Prostate gland (tissue), 2 donors: ENCODE measurements at regions not wholly inside any gene's neighbourhood (a gene's known extent, or its start where the extent isn't known, plus 50 kb on each side); places are given as distances from the start of the nearest gene placed in this dataset.

Experiments
- DNase-seq: peaks from one replicate; pipeline ENCODE4 v3.0.0-alpha.2; 2019; ENCODE audit warnings: low spot score
- H3K27ac ChIP-seq, 2 donors: fragments of 200-600 bp; sonication (generic); 2 replicates each; pipeline ENCODE4 v1.5.1; 2017 to 2019
- H3K27me3 ChIP-seq: fragments of 200-600 bp; sonication (generic); replicated peaks from 2 replicates; pipeline ENCODE4 v1.5.1; 2019; ENCODE audit not compliant: insufficient read depth
- H3K36me3 ChIP-seq, 2 donors: fragments of 200-600 bp; sonication (generic); 1 replicate in 1 of 2; 2 replicates in 1 of 2; pipeline versions ENCODE4 v1.5.1 to v1.8.1; 2017 to 2019
- H3K4me1 ChIP-seq: fragments of 200-600 bp; sonication (generic); replicated peaks from 2 replicates; pipeline ENCODE4 v1.5.1; 2019
- H3K4me3 ChIP-seq, 2 donors: fragments of 200-600 bp; sonication (generic); 2 replicates each; pipeline ENCODE4 v1.5.1; 2017 to 2019
- H3K9me3 ChIP-seq: fragments of 200-600 bp; sonication (generic); 2 replicates; pipeline ENCODE4 v1.5.1; 2017
- CTCF ChIP-seq, 4 experiments: fragments of 200-600 bp in 2 of 4; fragments of 450-650 bp in 2 of 4; sonication (generic) in 2 of 4; IDR thresholded peaks; 1 replicate in 3 of 4; 2 replicates in 1 of 4; pipeline ENCODE4 v1.5.1; 2016 to 2019; ENCODE audit warnings: antibody characterized with exemption in 4 of 4, mild to moderate bottlenecking in 2 of 4, moderate library complexity in 2 of 4
- POLR2A ChIP-seq: fragments of 450-650 bp; IDR thresholded peaks from one replicate; pipeline ENCODE4 v1.6.1; 2016; ENCODE audit warnings: antibody characterized with exemption, mild to moderate bottlenecking
- POLR2AphosphoS5 ChIP-seq: sonication (generic); formaldehyde crosslinking; IDR thresholded peaks from one replicate; pipeline ENCODE4 v1.6.1; 2017; ENCODE audit warnings: antibody characterized with exemption
- WGBS: methylation state at CpG from one replicate; pipeline ENCODE4 v1.1.5; 2018; 5-methylcytosine and 5-hydroxymethylcytosine counted together
- intact Hi-C: fragments of 100-400 bp; cut with DNase I; formaldehyde crosslinking; loops from one replicate; pipeline ENCODE4 v1.14.2; 2022

DNA sequence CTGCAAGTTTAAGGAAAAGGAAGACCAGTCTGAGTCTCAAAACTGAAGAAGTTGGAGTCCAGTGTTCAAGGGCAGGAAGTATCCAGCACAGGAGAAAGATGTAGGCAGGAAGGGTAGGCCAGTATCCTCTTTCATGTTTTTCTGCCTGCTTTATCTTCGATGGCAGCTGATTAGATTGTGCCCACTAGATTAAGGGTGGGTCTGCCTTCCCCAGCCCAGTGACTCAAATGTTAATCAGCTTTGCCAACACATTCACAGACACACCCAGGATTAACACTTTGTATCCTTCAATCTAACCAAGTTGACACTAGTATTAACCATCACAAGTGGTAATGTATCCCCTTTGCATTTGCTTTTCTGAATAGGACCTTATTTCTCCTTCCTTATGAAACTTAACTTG lies 535.9 kb upstream of the FTMT start:
- H3K27me3 ChIP-seq: no peaks in the 10 kb centered on the region
- WGBS: 76% methylated on average over 1 of the region's 1 CpG
- no peaks in the 10 kb centered on the region for H3K9me3 ChIP-seq
- H3K36me3 ChIP-seq: no peaks in the 10 kb centered on the region
- intact Hi-C loops: no loop called here
- DNase-seq: no peak
- TF ChIP-seq CTCF (IDR thresholded peaks at IDR 0.05) (no peak), POLR2AphosphoS5 (no peak), POLR2A (no peak)
- H3K4me1 ChIP-seq: no peaks in the 10 kb centered on the region
- H3K4me3 ChIP-seq: no peak overlapping the region
- no peak overlapping the region for H3K27ac ChIP-seq

GRCh38 chr5:121319292-121319691 lies 532.4 kb upstream of the FTMT start:
- Histone ChIP-seq H3K36me3 (no peaks in the 10 kb centered on the region), H3K27me3 (no peaks in the 10 kb centered on the region), H3K27ac (no peak overlapping the region), H3K4me1 (no peaks in the 10 kb centered on the region), H3K9me3 (no peaks in the 10 kb centered on the region), H3K4me3 (no peak overlapping the region)
- DNase-seq: no peak
- TF ChIP-seq POLR2A (no peak), CTCF (IDR thresholded peaks at IDR 0.05) (no peak), POLR2AphosphoS5 (no peak)
- intact Hi-C loops: no loop called here
- 100% methylated on average over 1 of the region's 1 CpG for WGBS

- Histone ChIP-seq H3K36me3 (no peaks in the 10 kb centered on the region), H3K4me3 (no peak overlapping the region), H3K4me1 (no peaks in the 10 kb centered on the region), H3K9me3 (no peaks in the 10 kb centered on the region), H3K27ac (no peak overlapping the region), H3K27me3 (no peaks in the 10 kb centered on the region)
- intact Hi-C loops: no loop called here
- TF ChIP-seq POLR2A (no peak), CTCF (IDR thresholded peaks at IDR 0.05) (no peak), POLR2AphosphoS5 (no peak)
- no peak for DNase-seq
Observed at GRCh38 chr5:121325930-121326329, 525.8 kb upstream of the FTMT start.

DNA sequence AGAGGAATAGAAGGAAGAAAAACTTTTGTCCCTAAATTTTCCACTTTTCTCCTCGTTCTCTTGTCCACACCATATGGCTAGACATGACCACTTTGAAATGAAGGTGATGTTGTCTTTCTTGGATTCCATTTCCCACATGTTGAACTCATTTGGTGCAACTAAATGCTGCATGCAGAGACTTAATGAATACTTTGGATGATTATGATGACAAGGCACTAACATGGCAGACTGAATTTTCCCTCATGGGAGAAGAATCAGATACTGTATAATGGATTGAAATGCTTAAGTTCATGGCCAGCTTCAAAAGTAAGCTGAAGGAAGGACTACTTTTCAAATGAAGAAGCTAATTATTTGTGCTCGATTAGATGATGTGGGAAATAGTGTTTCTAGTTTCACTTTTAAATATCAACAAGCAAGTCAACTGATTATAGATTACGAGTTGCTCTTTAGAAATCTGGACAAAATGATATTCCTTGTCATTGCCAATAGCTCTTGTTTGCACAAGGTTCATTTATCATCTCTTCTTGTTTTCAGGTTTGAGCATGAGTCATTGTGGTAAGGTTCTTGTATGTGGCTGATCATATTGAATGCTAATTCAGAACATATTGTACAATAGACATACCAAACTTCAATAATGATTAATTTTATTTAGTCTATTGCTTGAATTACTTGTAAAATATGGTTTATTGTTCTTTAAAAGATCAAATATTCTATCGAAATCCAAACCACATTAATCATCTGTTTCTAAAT lies 501.3 kb upstream of the FTMT start:
- Histone ChIP-seq H3K27me3 (no peaks in the 10 kb centered on the region), H3K27ac (no peak overlapping the region), H3K9me3 (no peaks in the 10 kb centered on the region), H3K4me3 (no peak overlapping the region), H3K36me3 (no peaks in the 10 kb centered on the region), H3K4me1 (no peaks in the 10 kb centered on the region)
- WGBS: 38% methylated on average over 4 of the region's 4 CpGs
- TF ChIP-seq POLR2A: no peak
- TF ChIP-seq CTCF (IDR thresholded peaks at IDR 0.05): no peak
- no peak for TF ChIP-seq POLR2AphosphoS5
- intact Hi-C loops: no loop called here
- DNase-seq: no peak

DNA sequence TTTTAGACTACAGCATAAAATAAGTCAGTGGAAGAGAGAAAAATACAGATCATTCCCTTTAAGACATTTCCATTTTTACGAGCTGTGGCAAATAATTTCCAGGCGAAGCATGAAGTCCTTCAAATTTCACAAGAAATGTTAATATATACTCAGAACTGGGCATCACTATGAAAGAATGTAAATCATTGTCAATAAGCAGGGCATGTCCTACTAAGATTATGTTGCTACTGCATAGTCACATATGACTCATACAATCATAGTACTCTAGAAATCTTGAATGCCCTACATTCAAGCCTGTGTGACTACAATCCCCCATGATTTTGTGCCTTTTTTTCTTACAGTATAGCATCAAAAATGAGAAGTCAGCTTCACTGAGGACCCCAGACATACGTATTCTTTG lies 485.2 kb upstream of the FTMT start:
- Histone ChIP-seq H3K36me3 (no peaks in the 10 kb centered on the region), H3K27ac (no peak overlapping the region), H3K27me3 (no peaks in the 10 kb centered on the region), H3K4me3 (no peak overlapping the region), H3K9me3 (no peaks in the 10 kb centered on the region), H3K4me1 (no peaks in the 10 kb centered on the region)
- intact Hi-C loops: no loop called here
- DNase-seq: no peak
- WGBS: 59% methylated on average over 3 of the region's 3 CpGs
- TF ChIP-seq POLR2AphosphoS5 (no peak), POLR2A (no peak), CTCF (IDR thresholded peaks at IDR 0.05) (no peak)
